GM21529 (cell line): ENCODE measurements at regions not wholly inside any gene's neighbourhood (a gene's known extent, or its start where the extent isn't known, plus 50 kb on each side); places are given as distances from the start of the nearest gene placed in this dataset.
"Not testable (repeated sequence)": the region's sequence is repeated elsewhere in the genome, so short reads cannot be mapped to it uniquely, and the experiment has no call there.

Experiments
- ATAC-seq: cut with Tn5 transposase; IDR thresholded peaks from one replicate; pipeline ENCODE4 v1.9.1; 2021; ENCODE audit not compliant: unreplicated experiment

DNA sequence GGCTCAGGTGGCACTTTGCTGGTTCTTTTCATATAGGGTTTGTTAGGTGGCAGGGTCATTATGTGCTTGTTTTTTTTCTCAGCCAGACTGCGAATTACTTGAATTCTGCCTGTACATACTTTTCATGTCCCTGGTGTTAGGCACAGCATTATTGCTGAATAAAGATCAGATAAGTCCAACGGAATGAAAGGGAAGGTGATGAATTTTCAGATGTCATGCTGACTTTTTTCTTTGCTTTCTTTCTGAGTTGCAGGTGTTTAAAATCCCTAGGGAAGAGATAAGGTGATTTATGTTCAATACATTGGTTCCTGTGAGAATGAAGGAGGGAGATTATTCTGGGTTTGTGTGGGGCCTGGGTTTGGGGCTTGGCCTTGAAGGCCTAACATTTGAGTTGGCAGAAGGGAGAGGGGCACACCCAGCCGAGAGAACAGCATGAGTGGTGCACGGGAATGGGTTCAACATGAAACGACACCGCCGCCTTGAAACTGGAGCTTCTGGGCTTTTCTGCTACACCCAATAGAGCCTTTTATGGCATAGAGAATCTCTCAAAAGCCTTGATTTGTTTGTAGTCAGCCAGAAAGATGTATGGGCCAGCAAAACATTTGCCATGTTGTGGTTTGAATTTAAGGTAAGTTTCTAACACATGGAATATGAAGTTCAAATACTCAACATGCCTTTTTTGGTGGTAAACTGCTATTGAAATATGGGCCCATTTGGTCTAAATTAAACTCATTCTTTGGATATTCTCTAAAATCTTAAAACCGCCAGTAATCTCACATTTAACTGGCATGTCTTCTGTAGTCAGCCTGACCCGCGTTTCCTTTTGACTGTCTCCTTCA, 477.0 kb downstream of the PCNX1 start:
- ATAC-seq: no peak

DNA sequence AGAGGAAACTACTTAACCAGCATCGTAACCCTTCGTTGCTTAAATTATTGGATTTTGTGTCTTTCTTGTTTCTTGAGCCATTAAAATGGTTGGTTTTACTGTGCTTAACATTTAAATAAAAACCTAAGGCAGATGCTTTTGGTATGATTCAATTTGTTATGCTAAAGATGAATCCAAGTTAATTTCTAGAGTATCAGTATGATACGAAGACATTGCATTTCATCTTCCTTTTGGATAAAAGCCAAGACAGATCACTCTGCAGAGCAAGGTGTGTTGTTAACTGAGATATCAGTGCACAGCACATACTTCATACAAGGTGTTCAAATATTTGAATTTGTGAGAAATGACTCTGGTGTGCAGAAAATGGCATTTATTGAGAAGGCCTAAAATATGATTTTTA, 480.5 kb downstream of the PCNX1 start:
- no peak for ATAC-seq

DNA sequence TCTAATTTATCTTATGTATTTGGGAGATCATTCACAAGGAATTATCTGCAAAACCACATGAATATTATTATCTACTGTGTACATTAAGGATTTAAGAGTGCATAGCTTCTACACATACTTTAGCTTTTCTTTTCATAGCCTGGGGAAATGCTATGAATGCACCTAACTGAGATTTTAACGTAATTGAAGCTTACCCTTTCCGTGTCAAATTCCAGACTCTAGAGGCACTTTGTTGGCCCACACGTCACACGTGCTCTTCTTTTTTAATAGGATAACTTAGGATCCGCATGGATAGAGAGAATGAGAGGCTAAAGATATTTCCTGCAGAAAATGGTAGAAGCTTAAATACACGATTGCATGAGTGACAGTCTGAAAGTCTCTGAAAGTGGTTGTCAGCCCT, 481.1 kb downstream of the PCNX1 start:
- no peak for ATAC-seq

GRCh38 chr14:71388862-71389261, 481.6 kb downstream of the PCNX1 start:
- ATAC-seq: no peak

DNA sequence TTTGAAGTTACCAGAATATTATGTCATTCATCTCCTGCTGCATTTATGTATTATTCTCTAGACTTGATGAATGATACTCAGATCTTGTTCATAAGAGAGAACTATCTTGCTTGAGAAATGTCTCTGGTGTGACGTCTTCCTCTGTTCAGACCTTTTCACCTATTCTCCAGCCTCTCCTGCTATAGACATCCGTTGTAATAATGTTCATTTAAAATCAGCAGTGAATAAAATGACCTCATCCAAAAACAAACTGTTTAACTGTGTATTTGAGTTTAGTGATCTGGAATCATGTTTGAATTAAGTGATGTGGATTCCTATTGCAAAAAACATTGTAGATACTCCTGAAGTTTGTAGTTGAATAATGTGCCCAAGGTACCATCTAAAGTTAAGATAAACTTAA, 487.1 kb downstream of the PCNX1 start:
- ATAC-seq: no peak

- ATAC-seq: no peak
Measured at GRCh38 chr14:71395151-71395604, 487.9 kb downstream of the PCNX1 start.

DNA sequence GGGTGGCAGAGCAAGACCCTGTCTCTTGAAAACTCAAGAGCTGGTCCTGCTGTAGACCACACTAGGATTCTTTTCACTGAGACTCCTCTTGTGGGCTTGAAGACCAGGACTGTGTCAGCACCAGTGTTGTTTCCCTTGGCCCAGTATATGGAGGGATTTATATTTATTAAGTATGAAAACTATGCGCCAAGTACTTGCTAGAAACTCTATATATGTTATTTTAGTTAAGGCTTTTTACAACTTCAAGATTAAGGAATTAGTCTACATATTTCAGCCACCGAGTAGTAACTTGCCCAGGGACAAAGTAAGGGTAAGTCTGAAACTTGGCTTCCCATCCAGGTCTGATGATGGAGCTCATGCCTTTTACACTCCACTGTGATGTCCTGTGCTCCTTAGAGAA, 488.4 kb downstream of the PCNX1 start:
- ATAC-seq: no peak

DNA sequence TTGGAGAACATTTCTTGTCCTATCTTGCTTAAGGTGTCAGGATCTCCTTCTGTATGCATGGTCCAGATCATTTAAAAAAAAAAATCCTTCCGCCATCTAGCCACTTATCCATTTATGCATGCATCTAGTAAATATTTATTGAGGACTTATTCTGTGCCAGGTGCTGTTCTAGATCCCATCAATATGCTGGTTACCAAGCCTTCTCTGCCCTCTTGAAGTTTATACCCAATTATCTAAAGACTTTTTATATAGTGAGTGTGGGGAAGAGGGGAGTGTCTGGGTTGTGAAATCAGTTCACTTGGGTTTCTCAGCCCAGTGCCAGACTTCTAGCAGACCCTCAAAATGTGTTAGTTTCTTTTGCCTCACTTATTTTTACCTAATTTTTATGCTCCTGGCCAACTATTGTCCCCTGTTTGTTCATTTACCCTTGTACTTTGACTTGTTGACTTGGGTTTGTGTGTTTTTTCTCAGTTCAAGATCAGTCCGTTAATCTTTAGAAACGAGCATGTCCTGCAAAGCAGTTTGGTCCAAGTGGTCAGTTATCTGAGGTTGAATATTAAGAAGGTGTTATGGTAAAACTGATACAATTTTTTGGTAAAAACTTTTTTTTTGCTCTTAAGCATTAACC, 488.9 kb downstream of the PCNX1 start:
- no peak for ATAC-seq

- no peak for ATAC-seq
Measured at GRCh38 chr14:71397371-71397770, 490.1 kb downstream of the PCNX1 start.

DNA sequence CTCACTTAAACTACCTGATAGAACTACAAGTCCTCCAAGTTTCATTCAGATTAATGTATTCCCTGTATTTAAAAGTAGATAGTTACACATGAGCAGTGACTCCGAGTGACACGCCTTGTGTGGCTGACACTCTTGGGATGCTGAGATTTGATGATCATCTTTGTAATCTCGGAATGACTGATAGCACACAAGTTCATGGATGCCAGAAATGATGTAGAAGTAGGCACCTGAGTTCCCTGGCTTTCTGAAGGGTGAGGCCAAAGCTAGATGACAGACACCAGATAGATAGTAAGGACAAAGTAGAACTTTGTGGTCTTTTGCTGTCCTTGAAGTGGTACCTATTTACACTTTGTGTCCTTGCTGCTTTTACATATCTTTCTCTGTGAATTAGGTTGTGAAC, 491.2 kb downstream of the PCNX1 start:
- peak; percentile 17 for ATAC-seq

- peak; percentile 80 for ATAC-seq
Measured at GRCh38 chr14:71399057-71399487, 491.8 kb downstream of the PCNX1 start.

- ATAC-seq: peak; percentile 39
Measured at GRCh38 chr14:71400871-71401321, 493.6 kb downstream of the PCNX1 start.

- ATAC-seq: not testable (repeated sequence)
Measured at GRCh38 chr14:71402415-71402814, 495.2 kb downstream of the PCNX1 start.

DNA sequence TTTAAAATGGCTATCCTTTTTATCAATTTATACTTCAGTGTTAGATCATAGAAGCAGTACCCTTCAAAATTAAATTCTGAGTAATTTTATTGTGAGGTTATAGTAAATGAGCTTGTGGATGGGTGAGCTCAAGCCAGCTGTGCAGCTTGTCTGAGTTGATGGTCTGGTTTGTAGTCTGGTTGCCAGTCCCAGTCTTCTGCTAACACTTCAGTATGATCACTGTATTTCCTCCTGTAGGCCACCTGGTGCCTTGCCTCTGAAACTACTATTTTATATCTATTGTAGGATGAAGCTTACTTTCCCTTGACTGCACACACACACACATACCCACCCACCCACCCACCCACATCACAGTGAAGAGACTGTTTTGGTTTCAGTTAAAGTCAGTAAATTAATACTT, 496.4 kb downstream of the PCNX1 start:
- no peak for ATAC-seq

- no peak for ATAC-seq
Measured at GRCh38 chr14:71405676-71406075, 498.4 kb downstream of the PCNX1 start.

- ATAC-seq: no peak
Measured at GRCh38 chr14:71408362-71409030, 501.2 kb downstream of the PCNX1 start.

DNA sequence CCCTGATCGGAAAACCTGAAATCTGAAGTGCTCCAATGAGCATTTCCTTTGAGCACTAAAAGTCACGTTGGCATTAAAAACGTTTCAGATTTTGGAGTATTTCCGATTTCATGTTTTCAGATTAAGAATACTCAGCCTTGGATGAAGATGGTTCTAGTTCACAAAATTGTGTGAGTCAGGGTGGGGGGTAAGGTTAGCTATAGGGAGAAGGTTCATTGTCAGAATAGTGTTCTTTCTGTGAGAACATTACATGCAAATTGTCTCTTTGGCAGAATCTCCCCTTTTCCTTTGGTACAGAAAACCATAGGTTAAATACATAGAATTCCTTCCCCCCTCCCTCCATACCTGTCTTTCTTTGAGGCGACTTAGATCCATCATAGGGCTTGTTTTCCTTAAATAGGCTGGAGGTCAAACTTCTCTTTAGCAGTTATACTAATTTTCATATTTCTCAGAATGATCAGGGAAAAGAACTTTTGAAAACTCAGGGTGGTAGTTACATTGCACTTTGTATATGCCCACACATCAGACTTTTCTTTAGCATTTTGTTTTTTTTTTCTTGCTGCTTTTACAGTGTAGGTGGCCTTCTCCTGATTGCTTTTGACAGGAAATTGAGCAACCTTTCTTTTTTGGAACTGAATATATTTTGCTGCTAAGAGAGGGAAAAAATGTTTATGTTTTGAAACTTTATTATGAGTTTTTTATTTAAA, 503.5 kb downstream of the PCNX1 start:
- no peak for ATAC-seq

DNA sequence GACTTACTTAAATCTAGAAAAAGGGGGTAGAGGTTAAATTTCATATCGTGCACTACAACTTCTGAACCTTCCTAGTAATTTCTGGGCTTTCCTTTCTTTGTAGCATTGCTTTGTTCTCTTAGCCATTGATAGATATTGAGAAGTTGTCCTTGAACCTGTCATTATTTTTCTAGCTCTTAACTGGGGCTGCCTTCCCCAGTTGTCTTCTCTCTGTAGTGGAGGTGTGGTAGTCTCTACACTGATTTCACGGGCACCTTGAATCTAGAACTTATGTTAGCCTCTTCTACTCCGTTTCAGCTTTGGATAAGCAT, 504.0 kb downstream of the PCNX1 start:
- ATAC-seq: no peak

- ATAC-seq: no peak
Measured at GRCh38 chr14:71411738-71412137, 504.5 kb downstream of the PCNX1 start.

GRCh38 chr14:71414631-71415403, 507.6 kb downstream of the PCNX1 start:
- ATAC-seq: no peak

DNA sequence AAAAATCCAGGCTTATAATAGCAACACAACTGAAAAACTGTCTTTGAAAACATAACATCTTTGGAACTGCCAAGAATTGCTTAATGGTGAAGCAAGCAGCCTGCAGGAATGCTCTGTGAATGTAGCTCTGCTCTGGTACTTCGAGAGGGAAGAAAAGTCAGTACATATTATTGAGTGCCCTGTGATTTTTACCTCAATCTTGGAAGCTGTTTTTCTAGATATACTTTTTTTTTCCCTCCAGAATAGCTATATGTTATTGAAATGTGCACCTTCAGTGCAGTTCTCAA, 508.1 kb downstream of the PCNX1 start:
- no peak for ATAC-seq
